ENCODE measurements at regions not wholly inside any gene's neighbourhood (a gene's known extent, or its start where the extent isn't known, plus 50 kb on each side); places are given as distances from the start of the nearest gene placed in this dataset.

DNA sequence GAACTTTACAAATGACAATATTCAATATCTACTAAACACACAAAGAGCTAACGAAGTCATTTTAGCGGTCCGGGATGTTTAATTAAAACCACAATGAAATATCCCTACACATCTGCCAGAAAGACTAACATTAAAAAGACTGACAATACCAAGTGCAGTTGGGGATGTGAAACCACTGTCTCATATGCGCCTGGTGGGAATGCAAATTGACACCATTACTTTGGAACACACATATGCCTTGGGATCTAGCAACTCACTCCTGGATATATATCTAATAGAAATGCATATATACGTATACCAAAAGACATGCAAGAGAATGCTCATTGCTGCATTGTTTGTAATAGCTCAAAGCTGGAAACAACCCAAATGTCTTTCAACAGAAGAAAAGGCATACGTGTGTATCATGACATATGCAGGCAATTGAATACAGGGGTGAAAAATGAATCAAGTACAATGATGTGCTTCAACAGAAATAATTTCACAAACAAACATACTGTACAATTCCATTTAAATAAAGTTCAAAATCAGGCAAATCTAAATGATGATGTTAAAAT lies 153.3 kb downstream of the CARTPT start:
- no peak for DNase-seq

DNA sequence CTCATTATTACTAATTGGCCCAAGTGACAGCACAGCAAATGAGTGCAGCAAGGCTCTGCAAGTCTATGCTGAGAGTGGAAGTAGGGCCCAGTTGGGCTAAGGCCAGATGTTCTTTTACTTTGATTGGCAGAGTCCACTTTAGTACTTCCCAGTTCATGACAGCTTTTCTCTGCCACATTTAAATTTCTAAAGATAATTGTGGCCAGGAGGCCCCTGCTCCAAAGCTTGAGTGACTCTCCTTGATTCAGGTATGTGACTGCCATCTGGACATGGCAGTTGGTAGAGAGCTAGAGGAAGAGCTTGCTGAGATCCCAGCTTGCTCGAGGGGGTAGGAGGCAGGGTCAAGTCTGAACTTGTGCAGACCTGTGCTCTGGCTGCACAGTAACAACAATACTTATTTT lies 154.1 kb downstream of the CARTPT start:
- DNase-seq = peak; percentile 45

DNA sequence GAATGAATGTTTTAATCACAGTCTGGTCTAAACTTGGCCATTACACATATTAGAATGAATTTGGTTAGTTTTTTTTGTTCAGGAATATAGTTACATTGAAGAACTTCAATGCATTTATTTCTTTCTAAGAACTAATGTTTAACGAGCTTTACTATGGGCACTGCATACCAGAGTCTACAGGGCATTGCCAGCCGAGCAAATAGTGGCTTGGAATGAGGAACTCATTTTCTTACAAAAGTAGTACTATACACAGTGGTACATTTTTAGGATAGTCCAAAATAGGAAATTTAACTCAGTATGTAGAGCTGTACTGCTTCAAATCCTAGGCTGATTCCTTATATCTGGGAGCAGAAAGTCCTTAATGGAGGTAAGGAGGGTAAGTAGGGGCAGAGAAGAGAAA lies 155.4 kb downstream of the CARTPT start:
- no peak for DNase-seq

DNA sequence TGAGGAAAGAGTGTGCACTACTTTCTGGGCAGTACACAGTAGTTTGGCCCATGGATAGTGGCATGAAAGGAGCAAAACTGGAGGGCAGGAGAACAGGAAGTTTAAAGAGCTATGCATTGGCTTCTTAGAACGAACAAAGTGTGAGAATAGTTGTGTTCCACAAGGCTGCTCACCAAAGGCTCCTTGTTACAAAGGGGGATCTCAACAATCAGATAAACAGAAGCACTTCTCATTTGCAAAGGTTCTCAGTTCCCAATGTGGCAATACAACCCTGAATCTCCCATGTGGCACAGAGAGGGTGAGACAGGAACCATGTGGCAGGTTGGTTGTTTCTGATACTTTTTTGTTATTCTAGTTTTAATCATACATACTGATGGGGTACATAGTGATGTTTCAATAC lies 158.4 kb downstream of the CARTPT start:
- DNase-seq = no peak

DNA sequence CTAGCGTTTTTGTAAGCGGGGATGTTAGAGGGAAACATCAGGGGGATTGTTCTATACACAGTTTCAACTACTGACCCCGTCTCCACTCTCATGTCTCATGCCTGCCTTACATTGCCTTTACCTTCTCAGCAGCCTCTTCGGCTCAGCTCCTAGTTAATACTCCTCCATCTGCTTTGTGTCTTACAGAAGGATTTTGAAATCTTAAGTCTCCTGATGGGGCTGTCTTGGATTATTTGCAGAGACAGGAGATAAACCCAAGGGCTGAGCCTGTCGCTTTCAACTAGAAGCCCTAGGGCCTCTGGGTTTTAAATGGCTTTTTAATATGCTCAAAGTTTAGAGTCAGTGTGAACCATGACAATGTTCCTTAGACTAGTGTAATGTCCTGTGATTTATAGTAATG lies 161.5 kb downstream of the CARTPT start:
- no peak for DNase-seq

DNA sequence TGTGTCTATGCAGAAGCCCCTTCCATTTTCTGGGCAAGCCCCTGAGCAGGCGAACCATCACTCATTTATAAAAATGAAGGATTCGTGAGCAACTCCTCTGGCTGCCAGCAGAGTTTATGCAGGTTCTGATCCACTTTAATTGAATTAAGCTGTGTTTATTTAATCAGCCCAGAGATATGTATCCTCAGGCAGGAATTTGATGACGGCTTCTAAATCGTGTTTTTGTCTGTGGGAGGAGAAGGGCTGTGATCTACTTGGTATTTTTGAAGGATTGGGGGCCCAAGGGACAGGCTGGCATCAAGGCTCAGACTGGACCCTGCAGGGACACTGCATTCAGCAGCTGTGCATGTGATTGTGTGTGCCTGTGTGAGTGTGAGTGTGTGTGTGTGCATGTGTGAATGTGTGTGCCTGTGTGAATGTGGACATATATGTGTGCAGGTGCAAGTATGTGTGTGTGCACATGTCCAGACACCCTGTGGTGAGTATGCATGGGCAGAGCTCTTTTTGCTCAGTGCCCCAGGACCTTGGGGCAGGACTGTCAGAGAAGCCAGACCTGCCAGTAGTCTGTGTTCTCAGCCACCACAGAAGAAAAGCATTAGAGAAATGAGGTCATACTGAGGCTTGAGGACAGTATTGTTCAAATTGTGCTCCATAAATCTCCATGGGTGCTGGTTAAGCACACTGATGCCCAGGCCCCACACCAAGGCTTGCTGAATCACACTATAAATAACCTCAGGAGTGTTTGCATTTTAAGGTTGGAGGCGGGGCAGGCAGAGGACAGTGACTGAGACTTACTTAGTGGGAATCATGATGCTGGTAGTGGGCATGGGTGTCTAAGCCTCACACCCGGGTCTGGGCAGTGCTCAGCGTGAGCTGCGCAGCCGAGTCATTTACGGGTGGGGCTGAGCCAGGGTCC lies 164.0 kb downstream of the CARTPT start:
- DNase-seq = peak; percentile 81

DNA sequence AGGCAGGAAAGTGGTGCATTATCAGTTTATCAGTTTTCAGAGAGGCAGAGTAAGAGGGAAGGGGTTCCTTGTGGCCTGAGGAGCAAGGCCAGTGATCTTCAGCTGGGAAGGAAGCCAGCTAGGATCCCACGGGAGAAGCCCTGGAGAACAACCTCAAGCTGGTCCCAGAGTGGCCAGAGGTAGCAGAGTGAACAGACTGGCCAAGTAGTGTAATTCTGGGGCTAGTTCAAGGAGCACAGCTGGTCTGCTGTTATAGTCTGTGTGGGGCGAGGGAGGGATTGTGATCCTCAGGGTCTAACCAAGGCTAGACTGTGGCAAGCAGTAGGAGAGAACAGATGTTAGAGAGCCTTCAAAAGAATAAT lies 164.6 kb downstream of the CARTPT start:
- DNase-seq = no peak

DNA sequence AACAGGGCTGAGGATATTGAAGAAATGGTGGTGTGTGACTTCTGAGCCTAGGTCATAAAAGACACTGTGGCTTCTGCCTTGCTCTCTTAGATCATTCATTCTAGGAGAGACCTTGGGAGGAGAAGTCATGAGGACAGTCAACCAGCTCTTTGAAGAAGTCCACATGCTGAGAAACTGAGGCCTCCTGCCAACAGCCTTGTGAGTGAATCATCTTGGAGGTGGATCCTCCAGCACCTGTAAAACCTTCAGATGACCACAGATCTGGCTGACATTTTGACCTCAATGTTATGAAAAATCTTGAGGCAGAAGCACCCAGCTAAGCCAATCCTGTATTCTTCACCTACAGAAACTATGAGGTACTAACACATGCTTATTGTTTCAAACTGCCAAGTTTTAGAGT lies 165.9 kb downstream of the CARTPT start:
- no peak for DNase-seq

DNA sequence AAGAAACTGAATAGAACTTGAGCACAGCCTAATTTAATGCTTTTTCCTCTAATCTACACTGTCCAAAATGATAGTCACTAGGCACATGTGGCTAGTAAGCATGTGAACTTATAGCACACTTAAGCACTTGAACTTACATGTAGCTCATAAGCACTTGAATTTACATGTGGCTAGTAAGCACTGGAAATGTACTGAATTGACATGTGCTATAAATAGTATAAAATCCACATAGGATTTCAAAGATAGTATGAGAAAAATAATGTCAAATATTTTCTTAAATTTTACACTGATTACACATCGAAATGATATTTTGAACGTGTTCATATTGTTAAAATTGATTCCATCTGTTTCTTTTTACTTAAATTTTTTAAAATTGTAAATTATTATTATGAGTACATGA lies 167.3 kb downstream of the CARTPT start:
- DNase-seq = no peak

DNA sequence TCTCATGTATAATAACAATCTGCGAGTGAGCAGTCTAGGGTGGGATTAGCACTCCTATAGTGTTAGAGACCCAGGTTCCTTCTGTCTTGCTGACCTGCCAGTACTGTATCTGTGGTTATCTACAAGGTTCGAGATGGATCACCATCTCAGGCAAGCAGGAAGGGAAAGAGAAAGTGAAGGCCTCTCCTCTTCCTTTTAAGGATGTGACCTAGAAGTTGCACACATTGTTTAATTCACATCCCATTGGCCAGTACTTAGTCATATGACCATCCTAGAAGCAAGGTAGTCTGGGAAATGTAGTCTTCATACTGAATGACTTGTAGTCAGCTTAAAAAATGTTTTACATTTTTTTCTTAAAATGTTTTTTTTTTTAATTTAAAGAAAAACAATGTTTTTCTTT lies 168.6 kb downstream of the CARTPT start:
- peak; percentile 41 for DNase-seq

DNA sequence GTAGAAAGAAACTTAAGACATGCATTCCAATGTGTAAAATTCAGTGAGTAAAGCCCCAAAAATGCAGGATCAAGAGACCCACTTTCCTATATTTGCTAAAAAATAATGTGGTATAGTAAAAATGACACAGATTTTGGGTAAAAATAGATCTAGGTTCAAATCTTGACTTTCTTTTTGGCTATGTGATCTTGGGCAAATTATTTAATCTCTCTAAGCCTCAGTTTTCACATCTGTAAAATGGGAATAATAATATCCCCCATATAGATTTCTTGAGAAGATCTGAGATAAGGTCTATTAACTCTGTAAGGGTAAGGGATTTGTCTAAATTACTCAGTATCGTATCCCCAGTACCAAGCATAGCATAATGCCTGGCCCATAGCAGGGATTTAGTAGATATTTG lies 172.3 kb downstream of the CARTPT start:
- no peak for DNase-seq

DNA sequence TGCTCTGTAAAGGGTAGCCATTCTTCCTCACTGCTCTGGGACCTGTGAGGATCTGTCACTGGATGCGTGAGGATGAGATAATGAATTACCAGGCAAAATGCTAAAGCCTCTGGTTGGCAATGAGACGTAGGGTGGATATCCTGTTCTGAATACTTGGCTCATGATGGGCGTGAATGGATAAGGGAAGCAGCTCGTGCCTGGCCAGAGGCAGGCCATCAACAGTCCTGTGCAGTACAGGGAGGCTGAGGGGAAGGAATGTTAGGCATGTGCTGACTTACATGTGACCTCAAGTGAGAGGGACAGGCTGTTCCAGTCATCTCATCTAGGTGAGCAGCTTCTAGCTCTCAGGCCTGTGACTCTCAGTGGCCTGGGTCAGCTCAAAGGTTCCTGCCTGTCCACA lies 172.8 kb downstream of the CARTPT start:
- DNase-seq = no peak

DNA sequence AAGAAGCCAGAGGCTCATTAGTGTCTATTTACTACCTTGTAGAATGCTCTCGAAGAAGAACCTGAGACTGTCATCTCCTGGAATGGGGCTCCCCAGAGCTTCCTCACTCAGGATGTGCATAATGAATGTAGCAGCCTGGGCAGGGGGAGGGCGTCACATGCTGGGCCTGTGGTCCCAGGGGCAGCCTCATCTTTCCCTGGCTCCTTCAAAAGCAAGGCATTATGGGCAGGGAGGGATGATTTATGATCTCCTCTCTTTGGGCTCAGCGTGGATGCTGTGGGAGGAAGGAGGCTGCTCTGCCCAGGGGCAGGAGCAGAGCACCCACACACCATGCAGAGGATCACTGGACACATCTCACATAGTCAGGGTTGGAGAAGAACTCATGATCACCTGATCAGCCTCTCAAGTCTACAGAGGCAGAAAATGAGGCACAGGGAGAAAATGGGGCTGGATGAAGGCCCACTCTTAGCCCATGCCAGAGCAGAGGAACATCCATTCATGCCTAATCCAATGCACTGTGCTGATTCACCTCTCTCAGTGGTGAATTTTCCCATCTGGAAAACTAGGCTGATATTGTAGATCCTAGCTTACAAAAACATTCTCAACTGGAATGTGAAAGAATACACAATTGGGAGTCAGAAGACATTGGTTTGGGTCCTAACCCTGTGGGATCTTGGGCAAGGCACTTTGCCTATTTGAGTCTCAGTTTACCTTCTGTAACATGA lies 173.7 kb downstream of the CARTPT start:
- no peak for DNase-seq

DNA sequence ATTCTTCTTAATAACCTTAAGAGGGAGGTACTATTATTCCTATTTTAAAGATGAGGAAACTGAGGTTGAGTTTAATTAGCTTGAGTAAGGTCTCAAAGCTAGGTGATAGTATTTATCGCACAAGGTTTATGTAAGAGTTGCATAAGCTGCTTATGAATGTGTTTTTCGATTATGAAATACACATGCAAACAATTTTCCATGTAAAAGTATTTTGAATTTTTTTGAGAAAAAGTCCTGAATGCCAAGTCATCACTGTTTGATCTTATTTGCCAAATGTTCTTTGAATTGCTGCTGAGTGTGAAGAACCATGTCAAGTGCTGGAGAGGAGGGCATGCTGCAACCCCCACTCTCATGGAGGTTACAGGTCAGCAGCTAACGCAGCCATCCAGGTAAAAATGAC lies 174.4 kb downstream of the CARTPT start:
- no peak for DNase-seq

DNA sequence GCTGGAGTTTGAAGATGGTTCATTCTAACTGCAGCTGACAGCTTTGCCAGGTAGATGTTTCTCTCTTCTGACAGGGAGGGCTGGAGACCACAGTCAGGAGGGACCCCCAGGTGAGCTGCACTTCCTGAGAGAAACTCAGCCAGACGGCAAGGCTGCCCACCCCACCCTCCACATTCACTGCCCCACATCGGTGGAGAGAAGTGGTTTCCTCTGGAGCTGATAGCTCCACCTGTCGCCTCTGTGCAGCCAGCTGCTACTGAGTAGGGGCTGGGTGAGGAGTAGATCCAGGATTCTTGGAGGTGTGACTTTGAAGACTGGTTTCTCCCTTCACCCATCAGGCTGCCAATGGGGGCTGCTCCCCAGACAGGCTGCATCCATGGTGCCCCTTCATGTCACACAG lies 175.0 kb downstream of the CARTPT start:
- DNase-seq = no peak

DNA sequence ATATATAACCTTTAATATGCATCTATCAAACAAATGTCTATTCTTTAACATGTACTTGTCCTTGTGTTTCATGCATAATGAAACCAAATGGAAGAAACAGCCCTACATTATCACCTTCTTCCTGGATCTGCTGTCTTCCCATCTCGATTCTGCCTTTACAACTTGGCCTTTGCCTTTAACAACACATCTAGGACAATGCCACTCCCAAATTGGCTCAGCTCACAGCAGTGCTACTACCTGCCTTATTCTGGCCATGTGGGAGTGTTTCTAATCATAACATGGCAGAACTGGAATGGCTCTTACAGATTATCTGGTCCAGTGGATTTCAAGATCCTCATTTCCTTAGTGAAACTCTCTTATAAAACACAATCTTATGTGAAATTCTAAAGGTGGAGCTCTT lies 176.5 kb downstream of the CARTPT start:
- no peak for DNase-seq

DNA sequence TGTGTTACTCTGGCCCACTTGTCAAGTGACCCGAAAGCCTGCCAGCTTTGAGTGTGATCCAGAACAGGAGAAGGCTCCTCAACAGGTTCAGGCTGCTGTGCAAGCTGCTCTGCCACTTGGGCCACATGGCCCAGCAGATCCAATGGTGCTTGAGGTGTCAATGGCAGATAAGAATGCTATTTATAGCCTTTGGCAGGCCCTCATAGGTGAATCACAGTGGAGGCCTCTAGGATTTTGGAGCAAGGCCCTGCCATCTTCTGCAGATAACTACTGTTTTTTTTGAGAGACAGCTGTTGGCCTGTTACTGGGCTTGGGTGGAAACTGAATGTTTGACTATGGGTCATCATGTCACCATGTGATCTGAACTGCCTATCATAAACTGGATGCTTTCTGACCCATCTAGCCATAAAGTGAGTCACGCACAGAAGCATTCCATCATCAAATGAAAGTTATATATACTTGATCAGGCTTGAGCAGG lies 180.8 kb downstream of the CARTPT start:
- no peak for DNase-seq

DNA sequence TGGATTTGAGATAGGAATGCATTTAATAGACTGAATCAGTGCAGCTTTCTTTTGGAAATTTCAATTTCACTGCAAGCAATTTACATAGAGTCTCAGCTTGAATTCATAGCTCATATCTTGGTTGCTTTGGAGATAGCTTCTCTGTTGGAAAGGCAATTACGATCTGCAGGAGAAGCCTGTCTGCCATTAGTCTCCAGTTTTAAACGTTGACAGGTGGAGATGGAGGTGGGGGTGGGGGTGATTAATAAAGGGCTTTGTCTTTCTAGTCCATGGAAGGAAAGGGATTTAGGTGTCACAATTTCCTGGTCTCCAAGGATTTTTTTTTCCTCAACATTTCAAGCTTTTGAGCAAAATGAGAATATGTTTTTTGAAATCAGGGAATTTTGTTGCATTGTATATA lies 184.7 kb downstream of the CARTPT start:
- DNase-seq = no peak

DNA sequence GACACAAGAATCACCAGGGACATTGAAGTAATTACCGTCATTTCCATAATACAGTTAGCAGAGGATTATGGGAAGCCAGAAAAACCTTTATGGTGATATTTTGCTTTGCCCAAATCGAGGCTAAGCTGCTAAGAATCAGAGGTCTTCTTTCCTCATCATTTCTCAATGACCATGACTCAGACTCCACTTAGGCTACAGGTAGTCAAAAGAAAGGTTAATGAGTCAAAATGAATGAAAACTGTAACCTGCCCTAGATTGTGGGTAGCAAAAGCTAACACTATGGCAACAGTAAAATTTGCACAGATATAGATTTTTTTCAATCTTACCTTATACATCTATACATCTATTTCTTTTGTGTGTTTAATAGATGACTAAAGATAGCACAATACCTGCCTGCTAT lies 185.8 kb downstream of the CARTPT start:
- DNase-seq = no peak

DNA sequence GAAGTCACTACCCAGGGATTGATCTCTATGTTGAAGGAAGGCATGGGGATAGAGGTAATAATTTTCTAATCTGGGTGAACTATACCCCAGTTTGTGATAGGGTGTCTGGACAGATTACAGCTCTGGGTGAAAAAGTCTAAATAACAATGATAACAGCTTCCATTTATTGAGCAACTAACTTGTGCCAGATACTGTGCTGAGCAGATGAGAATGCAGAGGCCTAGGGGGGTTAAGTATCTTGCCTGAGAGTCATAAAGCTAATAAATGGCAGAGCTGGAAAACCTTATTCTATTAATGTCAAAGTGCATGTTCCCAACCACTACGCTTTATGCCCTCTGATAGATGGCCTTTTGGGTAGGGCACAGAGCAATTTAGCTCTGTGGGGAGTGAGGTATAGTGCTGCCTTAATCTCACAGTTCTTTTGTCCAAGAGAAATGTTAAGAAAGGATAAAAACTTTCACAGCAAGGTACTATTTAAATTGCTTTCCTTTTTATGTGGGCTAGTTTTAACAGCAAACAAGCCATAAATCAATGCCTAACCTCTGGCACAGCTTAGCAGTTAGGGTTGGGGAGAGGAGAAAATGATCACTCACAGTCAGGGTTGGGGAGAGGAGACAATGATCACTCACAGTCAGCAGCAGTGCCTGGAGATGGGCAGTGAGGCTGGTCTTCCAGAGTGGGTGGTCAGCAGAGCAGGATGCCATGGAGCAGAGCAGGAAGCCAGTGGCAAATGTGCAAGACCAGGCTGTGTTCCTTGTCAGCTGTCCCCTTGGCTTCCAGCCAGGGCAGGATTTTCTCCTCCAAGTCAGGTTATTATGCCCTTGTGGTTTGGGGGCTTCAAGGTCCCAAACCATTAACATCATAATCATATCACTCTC lies 187.0 kb downstream of the CARTPT start:
- peak; percentile 70 for DNase-seq

DNA sequence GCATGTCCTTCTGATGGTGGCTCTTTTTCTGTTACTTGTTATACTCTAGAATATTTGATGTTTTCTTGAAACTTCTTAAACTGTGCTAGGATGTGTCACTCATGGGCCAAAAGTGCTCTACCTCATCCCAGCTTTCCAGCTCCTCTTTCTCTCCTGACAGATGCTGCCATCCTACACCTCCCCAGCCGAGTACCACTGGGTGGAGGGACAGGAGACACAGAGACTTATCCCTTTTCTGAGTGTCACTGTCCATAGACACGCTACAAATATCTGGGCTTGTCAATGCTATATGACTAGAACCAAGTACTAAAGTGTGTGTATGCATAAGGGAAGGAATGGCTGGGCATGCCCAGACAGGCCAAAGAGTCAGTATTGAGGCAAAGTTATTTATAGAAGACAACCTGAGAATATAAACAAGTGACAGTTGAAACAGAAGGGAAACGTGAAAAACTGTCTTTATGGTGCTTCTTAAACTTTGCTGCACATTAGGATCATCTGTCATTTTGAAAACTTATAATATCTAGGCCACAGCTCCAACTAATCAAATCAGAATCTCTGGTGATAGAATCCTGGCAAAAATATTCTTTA lies 188.0 kb downstream of the CARTPT start:
- peak; percentile 26 for DNase-seq

DNA sequence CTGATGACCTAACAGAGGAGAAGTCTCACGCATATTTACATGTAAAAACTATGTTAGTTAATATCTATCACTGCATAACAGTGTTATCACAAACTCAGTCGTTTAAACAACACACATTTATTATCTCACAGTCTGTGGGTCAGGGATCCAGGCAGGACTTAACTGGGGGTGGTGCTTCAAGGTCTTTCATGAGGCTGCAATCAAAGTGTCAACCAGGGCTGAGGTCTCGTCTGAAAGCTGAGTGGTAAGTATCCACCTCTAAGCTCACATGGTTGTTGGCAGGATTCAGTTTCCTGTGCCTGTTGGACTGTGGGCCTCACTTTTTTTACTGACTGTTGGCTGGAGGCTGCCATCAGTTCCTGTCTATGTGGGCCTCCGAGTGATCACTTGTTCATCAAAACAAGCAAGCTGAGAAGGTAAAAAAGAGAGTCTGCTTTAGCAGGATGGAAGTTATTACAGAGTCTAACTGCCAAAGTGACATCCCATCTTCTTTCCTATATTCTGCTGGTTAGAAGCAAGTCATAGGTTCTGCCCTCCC lies 188.6 kb downstream of the CARTPT start:
- no peak for DNase-seq
